ENCODE measurements at regions not wholly inside any gene's neighbourhood (a gene's known extent, or its start where the extent isn't known, plus 50 kb on each side); places are given as distances from the start of the nearest gene placed in this dataset.

DNA sequence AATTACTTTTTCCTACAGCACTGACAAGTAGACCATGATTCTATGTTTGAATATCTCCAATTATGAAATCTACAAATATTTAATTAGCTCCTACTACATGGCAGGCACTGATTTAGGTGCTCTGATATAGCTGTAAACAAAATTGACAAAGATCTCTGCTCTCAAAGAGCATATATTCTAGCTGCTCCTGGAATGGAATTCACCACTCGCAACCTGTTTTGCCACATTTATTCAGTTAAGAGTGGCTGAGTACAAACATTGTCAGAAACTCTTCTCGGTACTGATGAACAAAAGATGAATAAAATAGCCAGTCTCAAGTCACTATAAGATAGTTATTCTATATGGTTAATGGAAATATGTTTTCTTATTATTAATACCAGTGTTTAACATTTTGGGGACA lies 114.2 kb upstream of the PDE4D start:
- no peak for TF ChIP-seq POLR2A (IDR thresholded peaks at IDR 0.05)
- TF ChIP-seq CTCF (IDR thresholded peaks at IDR 0.05), result no peak
